LNCaP clone FGC (cell line): ENCODE measurements at regions not wholly inside any gene's neighbourhood (a gene's known extent, or its start where the extent isn't known, plus 50 kb on each side); places are given as distances from the start of the nearest gene placed in this dataset.
"Not testable (repeated sequence)": the region's sequence is repeated elsewhere in the genome, so short reads cannot be mapped to it uniquely, and the experiment has no call there.

Experiments
- DNase-seq: peaks from one replicate; pipeline ENCODE4 v3.0.0-alpha.2; 2011; ENCODE audit warnings: low read depth
- H3K4me3 ChIP-seq: 2 replicates; pipeline ENCODE4 v1.5.1; 2011; ENCODE audit warnings: mild to moderate bottlenecking, low read depth, low read length, control low read depth
- CTCF ChIP-seq: IDR thresholded peaks from 2 replicates; pipeline ENCODE4 v1.5.1; 2012; ENCODE audit warnings: mild to moderate bottlenecking; ENCODE audit not compliant: control insufficient read depth, insufficient read depth; ENCODE audit errors: extremely low read depth

GRCh38 chr21:8998946-8999681 lies 1522.3 kb upstream of the TPTE start:
- no peak overlapping the region for H3K4me3 ChIP-seq
- DNase-seq = no peak
- TF ChIP-seq CTCF = no peak

DNA sequence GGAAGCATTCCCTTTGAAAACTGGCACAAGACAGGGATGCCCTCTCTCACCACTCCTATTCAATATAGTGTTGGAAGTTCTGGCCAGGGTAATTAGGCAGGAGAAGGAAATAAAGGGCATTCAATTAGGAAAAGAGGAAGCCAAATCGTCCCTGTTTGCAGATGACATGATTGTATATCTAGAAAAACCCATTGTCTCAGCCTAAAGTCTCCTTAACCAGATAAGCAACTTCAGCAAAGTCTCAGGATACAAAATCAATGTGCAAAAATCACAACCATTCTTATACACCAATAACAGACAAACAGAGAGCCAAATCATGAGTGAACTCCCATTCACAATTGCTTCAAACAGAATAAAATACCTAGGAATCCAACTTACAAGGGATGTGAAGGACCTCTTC lies 1521.3 kb upstream of the TPTE start:
- not testable (repeated sequence) for H3K4me3 ChIP-seq, DNase-seq

- H3K4me3 ChIP-seq, DNase-seq: not testable (repeated sequence)
These were observed 1520.7 kb upstream of the TPTE start for GRCh38 chr21:9000671-9001070.

DNA sequence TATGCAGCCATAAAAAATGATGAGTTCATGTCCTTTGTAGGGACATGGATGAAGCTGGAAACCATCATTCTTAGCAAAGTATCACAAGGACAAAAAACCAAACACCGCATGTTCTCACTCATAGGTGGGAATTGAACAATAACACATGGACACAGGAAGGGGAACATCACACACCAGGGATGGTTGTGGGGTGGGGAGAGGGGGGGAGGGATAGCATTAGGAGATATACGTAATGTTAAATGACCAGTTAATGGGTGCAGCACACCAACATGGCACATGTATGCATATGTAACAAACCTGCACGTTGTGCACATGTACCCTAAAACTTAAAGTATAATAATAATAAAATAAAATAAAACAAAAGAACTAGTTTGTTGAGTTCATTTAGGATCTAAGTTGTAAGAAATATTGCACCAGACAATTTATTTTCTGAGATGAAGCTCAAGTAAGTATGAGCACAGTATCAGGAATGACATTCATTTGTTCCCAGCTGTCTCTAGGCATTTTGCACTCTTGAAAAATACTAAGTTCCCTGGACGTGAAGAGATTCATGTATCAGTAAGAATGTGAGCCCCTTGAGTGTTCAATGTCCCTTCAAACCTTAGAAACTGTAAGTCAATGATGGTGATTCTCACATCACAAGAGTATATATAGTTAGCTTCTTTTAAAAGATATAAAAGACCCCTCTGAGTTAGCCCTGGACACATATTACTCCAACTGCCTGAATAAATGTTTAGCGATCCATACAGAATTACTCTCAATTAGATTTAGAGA lies 1519.3 kb upstream of the TPTE start:
- not testable (repeated sequence) for H3K4me3 ChIP-seq, DNase-seq

DNA sequence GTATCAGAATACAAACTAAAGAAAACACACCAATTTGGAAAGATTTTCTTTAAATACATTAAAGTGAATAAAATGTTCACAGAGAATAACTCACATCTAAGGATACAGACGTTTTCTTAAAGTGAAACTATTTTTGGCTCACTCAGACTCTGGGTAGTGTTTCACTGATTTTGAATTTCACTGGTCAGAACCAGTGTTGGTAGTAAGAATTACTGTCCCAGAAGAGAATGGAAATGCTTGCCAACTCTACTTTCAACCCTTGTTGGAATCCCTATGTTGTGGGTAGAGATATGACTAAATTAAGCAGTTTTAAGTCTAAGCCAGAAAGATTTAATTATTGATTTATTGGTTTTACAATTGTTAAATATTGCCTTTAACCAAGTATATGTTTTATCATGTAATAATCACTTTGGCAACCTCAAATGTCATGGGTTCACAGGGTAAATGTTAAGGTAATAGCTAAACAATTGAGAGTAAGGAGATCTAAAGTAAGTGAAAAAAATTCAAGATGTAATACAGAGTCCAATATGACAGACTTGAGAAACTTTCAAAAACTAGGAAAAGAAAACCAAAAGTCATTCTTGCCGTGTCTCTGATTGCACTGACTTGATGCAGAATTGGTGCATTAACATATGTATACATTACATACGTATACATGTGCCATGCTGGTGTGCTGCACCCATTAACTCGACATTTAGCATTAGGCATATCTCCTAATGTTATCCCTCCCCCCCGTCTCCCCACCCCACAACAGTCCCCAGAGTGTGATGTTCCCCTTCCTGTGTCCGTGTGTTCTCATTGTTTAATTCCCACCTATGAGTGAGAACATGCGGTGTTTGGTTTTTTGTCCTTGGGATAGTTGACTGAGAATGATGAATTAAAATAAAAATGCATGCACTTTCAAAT lies 1517.2 kb upstream of the TPTE start:
- DNase-seq, H3K4me3 ChIP-seq: not testable (repeated sequence)

- H3K4me3 ChIP-seq, DNase-seq: not testable (repeated sequence)
These were observed 1516.4 kb upstream of the TPTE start for GRCh38 chr21:9004815-9005518.

DNA sequence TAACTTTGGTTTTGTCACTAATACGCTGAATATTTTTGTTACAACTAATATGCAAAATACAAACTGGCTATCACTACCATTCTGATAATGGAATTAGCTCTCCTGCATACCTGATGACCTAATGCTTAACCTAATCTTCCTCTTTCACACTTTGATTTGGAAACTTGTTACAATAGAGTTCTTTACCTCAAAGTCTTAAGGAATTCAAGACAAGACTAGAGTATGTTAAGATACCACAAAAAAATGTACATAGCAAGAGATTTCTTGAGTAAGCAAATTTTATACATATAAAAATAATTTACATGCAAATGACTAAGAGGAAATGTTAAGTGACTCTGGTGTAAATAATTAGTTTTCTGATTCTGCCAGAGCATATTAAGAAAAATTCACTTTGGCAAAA lies 1515.7 kb upstream of the TPTE start:
- not testable (repeated sequence) for H3K4me3 ChIP-seq, DNase-seq

- not testable (repeated sequence) for DNase-seq, H3K4me3 ChIP-seq
These were observed 1515.3 kb upstream of the TPTE start for GRCh38 chr21:9006111-9006510.

DNA sequence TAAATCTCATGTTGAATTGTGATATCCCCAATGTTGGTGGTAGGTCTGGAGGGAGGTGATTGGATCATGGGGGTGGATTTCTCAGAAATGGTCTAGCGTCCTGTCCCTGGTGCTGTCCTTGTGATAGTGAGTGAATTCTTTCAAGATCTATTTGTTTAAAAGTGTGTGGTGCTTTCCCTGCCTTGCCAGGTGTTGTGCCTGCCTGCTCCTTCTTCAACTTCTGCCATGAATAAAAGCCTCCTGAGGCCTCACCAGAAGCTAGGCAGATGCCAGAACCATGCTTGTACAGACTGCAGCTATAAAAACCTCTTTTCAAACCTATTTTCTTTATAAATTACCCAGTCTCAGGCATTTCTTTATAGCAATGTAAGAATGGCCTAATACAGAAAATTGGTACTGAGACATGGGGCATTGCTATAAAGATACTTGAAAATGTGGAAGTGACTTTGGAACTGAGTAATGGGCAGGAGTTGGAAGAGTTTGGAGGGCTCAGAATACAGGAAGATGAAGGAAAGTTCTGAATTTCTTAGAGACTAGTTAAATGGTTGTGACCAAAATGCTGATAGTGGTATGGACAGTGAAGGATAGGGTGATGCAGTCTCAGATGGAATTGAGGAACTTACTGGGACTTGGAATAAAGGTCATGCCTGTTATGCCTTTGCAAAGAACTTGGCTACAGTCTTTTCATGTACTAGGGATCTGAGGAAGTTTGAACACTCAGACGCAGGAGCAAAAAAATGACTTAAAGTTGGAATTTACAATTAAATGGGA lies 1514.6 kb upstream of the TPTE start:
- DNase-seq, H3K4me3 ChIP-seq: not testable (repeated sequence)

GRCh38 chr21:9008636-9009035 lies 1512.7 kb upstream of the TPTE start:
- no peak for TF ChIP-seq CTCF
- no peak for DNase-seq

GRCh38 chr21:9009267-9010016 lies 1511.9 kb upstream of the TPTE start:
- not testable (repeated sequence) for H3K4me3 ChIP-seq, DNase-seq

More at GRCh38 chr21:9008636-9009035, 1512.7 kb upstream of the TPTE start:
- H3K4me3 ChIP-seq = no peak overlapping the region

GRCh38 chr21:9010121-9010795 lies 1511.1 kb upstream of the TPTE start:
- DNase-seq, H3K4me3 ChIP-seq: not testable (repeated sequence)

GRCh38 chr21:9010936-9011890 lies 1510.2 kb upstream of the TPTE start:
- not testable (repeated sequence) for DNase-seq, H3K4me3 ChIP-seq
